Transverse colon (tissue), 4 donors: ENCODE measurements at regions not wholly inside any gene's neighbourhood (a gene's known extent, or its start where the extent isn't known, plus 50 kb on each side); places are given as distances from the start of the nearest gene placed in this dataset.

Source experiments
- DNase-seq: peaks from one replicate; pipeline ENCODE4 v3.0.0-alpha.2; 2019
- H3K27ac ChIP-seq, 4 donors: fragments of 200-600 bp; sonication (generic); 2 replicates each; pipeline ENCODE4 v1.5.1; 2016 to 2018; ENCODE audit warnings: inconsistent platforms in 4 of 4
- H3K27me3 ChIP-seq: fragments of 200-600 bp; sonication (generic); 2 replicates; pipeline ENCODE4 v1.5.1; 2017; ENCODE audit warnings: inconsistent platforms
- H3K36me3 ChIP-seq, 4 donors: fragments of 200-600 bp; sonication (generic); 2 replicates each; pipeline ENCODE4 v1.5.1; 2017 to 2019; ENCODE audit warnings: inconsistent platforms in 4 of 4
- H3K4me1 ChIP-seq, 4 donors: fragments of 200-600 bp; sonication (generic); 2 replicates each; pipeline ENCODE4 v1.5.1; 2017 to 2020; ENCODE audit warnings: inconsistent platforms in 4 of 4
- H3K4me3 ChIP-seq, 4 donors: fragments of 200-600 bp; sonication (generic); 1 replicate in 1 of 4; 2 replicates in 3 of 4; pipeline versions ENCODE4 v1.5.1 to v1.6.1; 2017 to 2019; ENCODE audit warnings: inconsistent platforms in 4 of 4
- H3K9me3 ChIP-seq, 2 donors: fragments of 200-600 bp; sonication (generic); 2 replicates each; pipeline ENCODE4 v1.5.1; 2017 to 2019; ENCODE audit warnings: inconsistent platforms in 2 of 2
- CTCF ChIP-seq, 5 experiments: fragments of 200-600 bp in 3 of 5; fragments of 450-650 bp in 2 of 5; sonication (generic) in 3 of 5; IDR thresholded peaks; 1 replicate in 2 of 5; 2 replicates in 3 of 5; pipeline ENCODE4 v1.5.1; 2016 to 2017; ENCODE audit warnings: antibody characterized with exemption in 5 of 5, inconsistent platforms in 3 of 5, mild to moderate bottlenecking in 2 of 5, moderate library complexity in 1 of 5
- EP300 ChIP-seq: sonication (generic); formaldehyde crosslinking; IDR thresholded peaks from one replicate; pipeline ENCODE4 v1.6.1; 2017; ENCODE audit warnings: antibody characterized with exemption, low read depth
- POLR2A ChIP-seq: fragments of 450-650 bp; IDR thresholded peaks from one replicate; pipeline ENCODE4 v1.6.1; 2016; ENCODE audit warnings: antibody characterized with exemption, mild to moderate bottlenecking, moderate library complexity
- POLR2AphosphoS5 ChIP-seq, 3 donors: sonication (generic); formaldehyde crosslinking; IDR thresholded peaks; one replicate each; pipeline ENCODE4 v1.6.1; 2016; ENCODE audit warnings: antibody characterized with exemption in 3 of 3
- WGBS, 2 donors: methylation state at CpG; one replicate each; pipeline ENCODE4 v1.1.5; 2018; ENCODE audit warnings: low coverage in 1 of 2; 5-methylcytosine and 5-hydroxymethylcytosine counted together
- in situ Hi-C, 4 donors: fragments of 200-750 bp; cut with MboI; loops; one replicate each; pipeline versions ENCODE4 v1.15.0 to v1.15.1; 2017; ENCODE audit warnings: low sequenced_read_pairs in 3 of 4, low pct_ligation_motif_present in 1 of 4, low pct_unique_long_range_greater_than_20kb in 1 of 4
- intact Hi-C: fragments of 100-400 bp; cut with DNase I; formaldehyde crosslinking; loops from one replicate; pipeline ENCODE4 v1.15.1; 2023; ENCODE audit warnings: low total_unique reads

- 90 to 97% methylated on average over 3 of the region's 3 CpGs for WGBS, 2 donors
- Histone ChIP-seq H3K27me3 (no peaks in the 10 kb centered on the region), H3K27ac (no peak overlapping the region), H3K4me1 (no peaks in the 10 kb centered on the region), H3K9me3 (no peaks in the 10 kb centered on the region), H3K4me3 (no peak overlapping the region), H3K36me3 (no peaks in the 10 kb centered on the region)
- DNase-seq = no peak
- no peak for TF ChIP-seq POLR2A
- TF ChIP-seq EP300 = no peak
- in situ Hi-C loops (no loop called here), intact Hi-C loops (no loop called here)
Observed at GRCh38 chr1:191696354-191696753, 461.9 kb upstream of the RGS18 start.

- intact Hi-C loops (no loop called here), in situ Hi-C loops (no loop called here)
- Histone ChIP-seq H3K9me3 (no peaks in the 10 kb centered on the region), H3K4me1 (no peaks in the 10 kb centered on the region), H3K36me3 (no peaks in the 10 kb centered on the region), H3K27ac (no peak overlapping the region), H3K4me3 (no peak overlapping the region), H3K27me3 (no peaks in the 10 kb centered on the region)
- DNase-seq = no peak
- no peak for TF ChIP-seq POLR2A
- TF ChIP-seq POLR2AphosphoS5 (IDR thresholded peaks at IDR 0.05) = no peak
- no peak for TF ChIP-seq CTCF (IDR thresholded peaks at IDR 0.05)
- no peak for TF ChIP-seq EP300
Observed at GRCh38 chr1:191697556-191697955, 460.7 kb upstream of the RGS18 start.

GRCh38 chr1:191698246-191698645 is 460.0 kb upstream of the RGS18 start:
- intact Hi-C loops = no loop called here
- H3K27me3 ChIP-seq = no peaks in the 10 kb centered on the region
- whole genome bisulfite sequencing, 2 donors = 17 to 33% methylated on average over 1 of the region's 1 CpG
- no peak for TF ChIP-seq EP300
- no peak for TF ChIP-seq POLR2AphosphoS5 (IDR thresholded peaks at IDR 0.05)
- no peak for DNase-seq
- no peak overlapping the region for H3K27ac ChIP-seq
- H3K36me3 ChIP-seq = no peaks in the 10 kb centered on the region
- no peak overlapping the region for H3K4me3 ChIP-seq
- no peaks in the 10 kb centered on the region for H3K4me1 ChIP-seq
- no peaks in the 10 kb centered on the region for H3K9me3 ChIP-seq
- in situ Hi-C loops = no loop called here

- no peak overlapping the region for H3K27ac ChIP-seq
- TF ChIP-seq POLR2A (no peak), POLR2AphosphoS5 (IDR thresholded peaks at IDR 0.05) (no peak), CTCF (IDR thresholded peaks at IDR 0.05) (no peak), EP300 (no peak)
- no peaks in the 10 kb centered on the region for H3K9me3 ChIP-seq
- intact Hi-C loops = no loop called here
- 71 to 83% methylated on average over 1 of the region's 1 CpG for WGBS, 2 donors
- no peaks in the 10 kb centered on the region for H3K27me3 ChIP-seq
- H3K4me1 ChIP-seq = no peaks in the 10 kb centered on the region
- DNase-seq = no peak
- no peak overlapping the region for H3K4me3 ChIP-seq
- H3K36me3 ChIP-seq = no peaks in the 10 kb centered on the region
- in situ Hi-C loops = no loop called here
Observed at GRCh38 chr1:191699343-191699742, 458.9 kb upstream of the RGS18 start.

GRCh38 chr1:191700922-191701321 is 457.3 kb upstream of the RGS18 start:
- no peaks in the 10 kb centered on the region for H3K36me3 ChIP-seq

More at GRCh38 chr1:191700922-191701321, 457.3 kb upstream of the RGS18 start:
- intact Hi-C loops = no loop called here
- no peak for DNase-seq
- Histone ChIP-seq H3K9me3 (no peaks in the 10 kb centered on the region), H3K4me3 (no peak overlapping the region), H3K27ac (no peak overlapping the region), H3K27me3 (no peaks in the 10 kb centered on the region), H3K4me1 (no peaks in the 10 kb centered on the region)
- TF ChIP-seq EP300 (no peak), POLR2A (no peak), CTCF (IDR thresholded peaks at IDR 0.05) (no peak), POLR2AphosphoS5 (IDR thresholded peaks at IDR 0.05) (no peak)
- WGBS, 2 donors = 83 to 94% methylated on average over 2 to 3 of the region's 3 CpGs
- in situ Hi-C loops = no loop called here
